ENCODE measurements at regions not wholly inside any gene's neighbourhood (a gene's known extent, or its start where the extent isn't known, plus 50 kb on each side); places are given as distances from the start of the nearest gene placed in this dataset.

DNA sequence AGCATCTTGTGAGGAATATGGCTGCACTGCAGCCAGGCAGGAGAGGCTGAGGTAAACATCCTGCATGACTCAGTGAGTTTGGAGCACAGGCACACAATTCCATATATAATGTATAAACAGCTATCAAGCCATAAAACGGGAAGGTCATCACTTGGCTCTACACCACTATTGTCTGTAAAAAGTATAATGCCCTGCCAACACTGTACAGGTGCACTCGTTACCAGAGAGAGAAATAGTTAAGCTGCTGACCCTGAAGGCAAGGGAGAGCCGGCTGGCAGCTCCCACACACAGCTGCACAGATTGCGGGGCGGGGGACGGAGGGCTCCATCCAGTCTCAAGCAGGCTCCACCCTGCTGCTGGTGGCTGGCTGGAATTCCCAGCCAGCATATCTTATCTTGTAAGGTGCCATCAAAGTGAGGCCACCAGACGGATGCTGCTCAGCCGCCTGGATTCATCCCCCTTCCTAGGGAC, 668.1 kb downstream of the SLITRK5 start (continued):
- TF ChIP-seq ZNF626 (tag by site-specific recombination; IDR thresholded peaks at IDR 0.05) (no peak), ZNF391 (tag by site-specific recombination; IDR thresholded peaks at IDR 0.05; ENCODE audit: borderline replicate concordance, low read depth) (no peak), ZNF48 (tag by site-specific recombination; IDR thresholded peaks at IDR 0.05) (no peak), ZBTB21 (tag by site-specific recombination; IDR thresholded peaks at IDR 0.05) (no peak), ZNF416 (tag by site-specific recombination; IDR thresholded peaks at IDR 0.05) (no peak)

DNA sequence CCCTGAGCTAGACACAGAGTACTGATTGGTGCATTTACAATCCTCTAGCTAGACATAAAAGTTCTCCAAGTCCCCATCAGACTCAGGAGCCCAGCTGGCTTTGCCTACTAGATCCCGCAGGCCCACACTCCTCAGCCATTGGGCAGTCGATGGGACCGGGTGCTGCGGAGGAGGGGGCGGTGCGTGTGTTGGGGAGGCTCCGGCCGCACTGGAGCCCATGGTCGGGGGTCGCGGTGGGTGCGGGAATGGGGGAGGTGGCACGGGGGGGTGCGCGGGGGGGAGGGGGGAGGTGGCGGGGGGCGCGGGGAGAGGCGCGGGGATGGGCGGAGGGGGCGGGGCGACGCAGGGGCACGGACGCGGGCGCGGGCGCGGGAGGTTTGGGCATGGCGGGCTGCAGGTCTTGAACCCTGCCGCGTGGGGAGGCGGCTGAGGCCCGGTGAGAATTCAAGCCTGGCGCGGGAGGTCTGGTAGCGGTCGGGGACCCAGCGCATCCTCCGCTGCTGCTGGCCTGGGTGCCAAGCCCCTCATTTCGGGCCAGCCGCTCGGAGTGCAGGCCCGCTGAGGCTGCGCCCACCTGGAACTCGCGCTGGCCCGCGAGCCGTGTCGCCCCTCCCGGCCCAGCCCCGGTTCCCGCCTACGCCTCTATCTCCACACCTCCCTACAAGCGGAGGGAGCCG, 674.1 kb downstream of the SLITRK5 start:
- H3K36me3 ChIP-seq (ENCODE audit: control insufficient read depth in 2 of 2, insufficient read depth in 1 of 2, low read length in 2 of 2) = no peaks in the 10 kb centered on the region
- H3K4me1 ChIP-seq (ENCODE audit: control insufficient read depth, insufficient read depth, low read length) = no peaks in the 10 kb centered on the region
- no peaks in the 10 kb centered on the region for H3K9me3 ChIP-seq (ENCODE audit: control insufficient read depth, insufficient read depth, low read depth, low read length)
- TF ChIP-seq GLIS2 (tag by site-specific recombination; IDR thresholded peaks at IDR 0.05) (no peak), SP7 (tag by site-specific recombination; IDR thresholded peaks at IDR 0.05) (no peak), ZNF324 (tag by site-specific recombination; IDR thresholded peaks at IDR 0.05) (no peak), ZNF214 (tag by site-specific recombination; IDR thresholded peaks at IDR 0.05; ENCODE audit: borderline replicate concordance) (no peak), ZNF624 (tag by site-specific recombination; IDR thresholded peaks at IDR 0.05) (no peak), ZNF341 (tag by site-specific recombination; IDR thresholded peaks at IDR 0.05; ENCODE audit: low read depth) (no peak), ZNF596 (tag by site-specific recombination; IDR thresholded peaks at IDR 0.05) (no peak), ZNF48 (tag by site-specific recombination; IDR thresholded peaks at IDR 0.05) (no peak), ZNF561 (tag by site-specific recombination; IDR thresholded peaks at IDR 0.05; ENCODE audit: borderline replicate concordance) (no peak), ZNF670 (tag by site-specific recombination; IDR thresholded peaks at IDR 0.05; ENCODE audit: low read depth) (no peak)
- TF ChIP-seq, protein P1, sequence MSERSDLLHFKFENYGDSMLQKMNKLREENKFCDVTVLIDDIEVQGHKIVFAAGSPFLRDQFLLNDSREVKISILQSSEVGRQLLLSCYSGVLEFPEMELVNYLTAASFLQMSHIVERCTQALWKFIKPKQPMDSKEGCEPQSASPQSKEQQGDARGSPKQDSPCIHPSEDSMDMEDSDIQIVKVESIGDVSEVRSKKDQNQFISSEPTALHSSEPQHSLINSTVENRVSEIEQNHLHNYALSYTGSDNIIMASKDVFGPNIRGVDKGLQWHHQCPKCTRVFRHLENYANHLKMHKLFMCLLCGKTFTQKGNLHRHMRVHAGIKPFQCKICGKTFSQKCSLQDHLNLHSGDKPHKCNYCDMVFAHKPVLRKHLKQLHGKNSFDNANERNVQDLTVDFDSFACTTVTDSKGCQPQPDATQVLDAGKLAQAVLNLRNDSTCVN (tag by site-specific recombination; optimal IDR thresholded peaks at IDR 0.05) = no peak
- TF ChIP-seq, protein P2, sequence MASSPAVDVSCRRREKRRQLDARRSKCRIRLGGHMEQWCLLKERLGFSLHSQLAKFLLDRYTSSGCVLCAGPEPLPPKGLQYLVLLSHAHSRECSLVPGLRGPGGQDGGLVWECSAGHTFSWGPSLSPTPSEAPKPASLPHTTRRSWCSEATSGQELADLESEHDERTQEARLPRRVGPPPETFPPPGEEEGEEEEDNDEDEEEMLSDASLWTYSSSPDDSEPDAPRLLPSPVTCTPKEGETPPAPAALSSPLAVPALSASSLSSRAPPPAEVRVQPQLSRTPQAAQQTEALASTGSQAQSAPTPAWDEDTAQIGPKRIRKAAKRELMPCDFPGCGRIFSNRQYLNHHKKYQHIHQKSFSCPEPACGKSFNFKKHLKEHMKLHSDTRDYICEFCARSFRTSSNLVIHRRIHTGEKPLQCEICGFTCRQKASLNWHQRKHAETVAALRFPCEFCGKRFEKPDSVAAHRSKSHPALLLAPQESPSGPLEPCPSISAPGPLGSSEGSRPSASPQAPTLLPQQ (tag by site-specific recombination; IDR thresholded peaks at IDR 0.05) = no peak
- TF ChIP-seq, protein P3, sequence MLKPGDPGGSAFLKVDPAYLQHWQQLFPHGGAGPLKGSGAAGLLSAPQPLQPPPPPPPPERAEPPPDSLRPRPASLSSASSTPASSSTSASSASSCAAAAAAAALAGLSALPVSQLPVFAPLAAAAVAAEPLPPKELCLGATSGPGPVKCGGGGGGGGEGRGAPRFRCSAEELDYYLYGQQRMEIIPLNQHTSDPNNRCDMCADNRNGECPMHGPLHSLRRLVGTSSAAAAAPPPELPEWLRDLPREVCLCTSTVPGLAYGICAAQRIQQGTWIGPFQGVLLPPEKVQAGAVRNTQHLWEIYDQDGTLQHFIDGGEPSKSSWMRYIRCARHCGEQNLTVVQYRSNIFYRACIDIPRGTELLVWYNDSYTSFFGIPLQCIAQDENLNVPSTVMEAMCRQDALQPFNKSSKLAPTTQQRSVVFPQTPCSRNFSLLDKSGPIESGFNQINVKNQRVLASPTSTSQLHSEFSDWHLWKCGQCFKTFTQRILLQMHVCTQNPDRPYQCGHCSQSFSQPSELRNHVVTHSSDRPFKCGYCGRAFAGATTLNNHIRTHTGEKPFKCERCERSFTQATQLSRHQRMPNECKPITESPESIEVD (tag by site-specific recombination; IDR thresholded peaks at IDR 0.05) = no peak
- TF ChIP-seq, protein P4, sequence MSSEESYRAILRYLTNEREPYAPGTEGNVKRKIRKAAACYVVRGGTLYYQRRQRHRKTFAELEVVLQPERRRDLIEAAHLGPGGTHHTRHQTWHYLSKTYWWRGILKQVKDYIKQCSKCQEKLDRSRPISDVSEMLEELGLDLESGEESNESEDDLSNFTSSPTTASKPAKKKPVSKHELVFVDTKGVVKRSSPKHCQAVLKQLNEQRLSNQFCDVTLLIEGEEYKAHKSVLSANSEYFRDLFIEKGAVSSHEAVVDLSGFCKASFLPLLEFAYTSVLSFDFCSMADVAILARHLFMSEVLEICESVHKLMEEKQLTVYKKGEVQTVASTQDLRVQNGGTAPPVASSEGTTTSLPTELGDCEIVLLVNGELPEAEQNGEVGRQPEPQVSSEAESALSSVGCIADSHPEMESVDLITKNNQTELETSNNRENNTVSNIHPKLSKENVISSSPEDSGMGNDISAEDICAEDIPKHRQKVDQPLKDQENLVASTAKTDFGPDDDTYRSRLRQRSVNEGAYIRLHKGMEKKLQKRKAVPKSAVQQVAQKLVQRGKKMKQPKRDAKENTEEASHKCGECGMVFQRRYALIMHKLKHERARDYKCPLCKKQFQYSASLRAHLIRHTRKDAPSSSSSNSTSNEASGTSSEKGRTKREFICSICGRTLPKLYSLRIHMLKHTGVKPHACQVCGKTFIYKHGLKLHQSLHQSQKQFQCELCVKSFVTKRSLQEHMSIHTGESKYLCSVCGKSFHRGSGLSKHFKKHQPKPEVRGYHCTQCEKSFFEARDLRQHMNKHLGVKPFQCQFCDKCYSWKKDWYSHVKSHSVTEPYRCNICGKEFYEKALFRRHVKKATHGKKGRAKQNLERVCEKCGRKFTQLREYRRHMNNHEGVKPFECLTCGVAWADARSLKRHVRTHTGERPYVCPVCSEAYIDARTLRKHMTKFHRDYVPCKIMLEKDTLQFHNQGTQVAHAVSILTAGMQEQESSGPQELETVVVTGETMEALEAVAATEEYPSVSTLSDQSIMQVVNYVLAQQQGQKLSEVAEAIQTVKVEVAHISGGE (tag by site-specific recombination; conservative IDR thresholded peaks at IDR 0.05; ENCODE audit: low read depth) = no peak
- TF ChIP-seq, protein P5, sequence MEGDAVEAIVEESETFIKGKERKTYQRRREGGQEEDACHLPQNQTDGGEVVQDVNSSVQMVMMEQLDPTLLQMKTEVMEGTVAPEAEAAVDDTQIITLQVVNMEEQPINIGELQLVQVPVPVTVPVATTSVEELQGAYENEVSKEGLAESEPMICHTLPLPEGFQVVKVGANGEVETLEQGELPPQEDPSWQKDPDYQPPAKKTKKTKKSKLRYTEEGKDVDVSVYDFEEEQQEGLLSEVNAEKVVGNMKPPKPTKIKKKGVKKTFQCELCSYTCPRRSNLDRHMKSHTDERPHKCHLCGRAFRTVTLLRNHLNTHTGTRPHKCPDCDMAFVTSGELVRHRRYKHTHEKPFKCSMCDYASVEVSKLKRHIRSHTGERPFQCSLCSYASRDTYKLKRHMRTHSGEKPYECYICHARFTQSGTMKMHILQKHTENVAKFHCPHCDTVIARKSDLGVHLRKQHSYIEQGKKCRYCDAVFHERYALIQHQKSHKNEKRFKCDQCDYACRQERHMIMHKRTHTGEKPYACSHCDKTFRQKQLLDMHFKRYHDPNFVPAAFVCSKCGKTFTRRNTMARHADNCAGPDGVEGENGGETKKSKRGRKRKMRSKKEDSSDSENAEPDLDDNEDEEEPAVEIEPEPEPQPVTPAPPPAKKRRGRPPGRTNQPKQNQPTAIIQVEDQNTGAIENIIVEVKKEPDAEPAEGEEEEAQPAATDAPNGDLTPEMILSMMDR (tag by site-specific recombination; IDR thresholded peaks at IDR 0.05) = no peak
- TF ChIP-seq, protein P6, sequence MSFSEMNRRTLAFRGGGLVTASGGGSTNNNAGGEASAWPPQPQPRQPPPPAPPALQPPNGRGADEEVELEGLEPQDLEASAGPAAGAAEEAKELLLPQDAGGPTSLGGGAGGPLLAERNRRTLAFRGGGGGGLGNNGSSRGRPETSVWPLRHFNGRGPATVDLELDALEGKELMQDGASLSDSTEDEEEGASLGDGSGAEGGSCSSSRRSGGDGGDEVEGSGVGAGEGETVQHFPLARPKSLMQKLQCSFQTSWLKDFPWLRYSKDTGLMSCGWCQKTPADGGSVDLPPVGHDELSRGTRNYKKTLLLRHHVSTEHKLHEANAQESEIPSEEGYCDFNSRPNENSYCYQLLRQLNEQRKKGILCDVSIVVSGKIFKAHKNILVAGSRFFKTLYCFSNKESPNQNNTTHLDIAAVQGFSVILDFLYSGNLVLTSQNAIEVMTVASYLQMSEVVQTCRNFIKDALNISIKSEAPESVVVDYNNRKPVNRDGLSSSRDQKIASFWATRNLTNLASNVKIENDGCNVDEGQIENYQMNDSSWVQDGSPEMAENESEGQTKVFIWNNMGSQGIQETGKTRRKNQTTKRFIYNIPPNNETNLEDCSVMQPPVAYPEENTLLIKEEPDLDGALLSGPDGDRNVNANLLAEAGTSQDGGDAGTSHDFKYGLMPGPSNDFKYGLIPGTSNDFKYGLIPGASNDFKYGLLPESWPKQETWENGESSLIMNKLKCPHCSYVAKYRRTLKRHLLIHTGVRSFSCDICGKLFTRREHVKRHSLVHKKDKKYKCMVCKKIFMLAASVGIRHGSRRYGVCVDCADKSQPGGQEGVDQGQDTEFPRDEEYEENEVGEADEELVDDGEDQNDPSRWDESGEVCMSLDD (tag by site-specific recombination; IDR thresholded peaks at IDR 0.05) = no peak
- TF ChIP-seq, protein P7, sequence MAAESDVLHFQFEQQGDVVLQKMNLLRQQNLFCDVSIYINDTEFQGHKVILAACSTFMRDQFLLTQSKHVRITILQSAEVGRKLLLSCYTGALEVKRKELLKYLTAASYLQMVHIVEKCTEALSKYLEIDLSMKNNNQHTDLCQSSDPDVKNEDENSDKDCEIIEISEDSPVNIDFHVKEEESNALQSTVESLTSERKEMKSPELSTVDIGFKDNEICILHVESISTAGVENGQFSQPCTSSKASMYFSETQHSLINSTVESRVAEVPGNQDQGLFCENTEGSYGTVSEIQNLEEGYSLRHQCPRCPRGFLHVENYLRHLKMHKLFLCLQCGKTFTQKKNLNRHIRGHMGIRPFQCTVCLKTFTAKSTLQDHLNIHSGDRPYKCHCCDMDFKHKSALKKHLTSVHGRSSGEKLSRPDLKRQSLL (tag by site-specific recombination; IDR thresholded peaks at IDR 0.05) = no peak
- no peak overlapping the region for H3K27ac ChIP-seq (ENCODE audit: extremely low read depth, low read depth, low read length)
- ChIA-PET CTCF (no interaction called here), POLR2A (no interaction called here)
- H3K4me3 ChIP-seq (ENCODE audit: low read depth, low read length) = no peak overlapping the region

Measured in HEK293 (cell line).